Uterus (tissue), 3 donors: ENCODE measurements at regions not wholly inside any gene's neighbourhood (a gene's known extent, or its start where the extent isn't known, plus 50 kb on each side); places are given as distances from the start of the nearest gene placed in this dataset.

Experiments
- DNase-seq, 2 donors: peaks; one replicate each; pipeline ENCODE4 v3.0.0-alpha.2; 2019 to 2020
- H3K27ac ChIP-seq, 2 donors: fragments of 200-600 bp; sonication (generic); 1 replicate in 1 of 2; 2 replicates in 1 of 2; pipeline ENCODE4 v1.5.1; 2016 to 2018
- H3K27me3 ChIP-seq, 2 donors: fragments of 200-600 bp; sonication (generic); one replicate each; pipeline ENCODE4 v1.5.1; 2018 to 2019; ENCODE audit warnings: control low read depth in 1 of 2
- H3K36me3 ChIP-seq, 2 donors: fragments of 200-600 bp; sonication (generic); one replicate each; pipeline ENCODE4 v1.5.1; 2019; ENCODE audit warnings: control low read depth in 1 of 2
- H3K4me1 ChIP-seq, 2 donors: fragments of 200-600 bp; sonication (generic); one replicate each; pipeline ENCODE4 v1.5.1; 2018 to 2019; ENCODE audit warnings: control low read depth in 1 of 2
- H3K4me3 ChIP-seq, 2 donors: fragments of 200-600 bp; sonication (generic); 1 replicate in 1 of 2; 2 replicates in 1 of 2; pipeline ENCODE4 v1.5.1; 2018 to 2019; ENCODE audit warnings: mild to moderate bottlenecking in 1 of 2
- H3K9me3 ChIP-seq, 2 donors: fragments of 200-600 bp; sonication (generic); one replicate each; pipeline ENCODE4 v1.5.1; 2019; ENCODE audit warnings: control low read depth in 1 of 2
- CTCF ChIP-seq, 4 experiments: fragments of 200-600 bp in 2 of 4; fragments of 450-650 bp in 2 of 4; sonication (generic) in 2 of 4; IDR thresholded peaks; one replicate each; pipeline ENCODE4 v1.5.1; 2016 to 2019; ENCODE audit warnings: antibody characterized with exemption in 4 of 4, mild to moderate bottlenecking in 2 of 4, moderate library complexity in 1 of 4
- POLR2A ChIP-seq, 2 donors: fragments of 450-650 bp; IDR thresholded peaks; one replicate each; pipeline ENCODE4 v1.6.1; 2016; ENCODE audit warnings: antibody characterized with exemption in 2 of 2, mild to moderate bottlenecking in 1 of 2, moderate library complexity in 1 of 2
- intact Hi-C: fragments of 100-400 bp; cut with DNase I; formaldehyde crosslinking; loops from one replicate; pipeline ENCODE4 v1.15.1; 2023; ENCODE audit warnings: low total_unique reads
- donor health status: DM: yes; HTN: yes; CAD: no.

GRCh38 chr4:177717407-177717806, 275.2 kb upstream of the AGA start:
- intact Hi-C loops, result no loop called here
- no peak overlapping the region for H3K27ac ChIP-seq
- DNase-seq, result no peak
- H3K4me1 ChIP-seq, result no peaks in the 10 kb centered on the region
- H3K36me3 ChIP-seq, result no peaks in the 10 kb centered on the region
- H3K9me3 ChIP-seq, result no peaks in the 10 kb centered on the region
- no peak overlapping the region for H3K4me3 ChIP-seq
- TF ChIP-seq CTCF (IDR thresholded peaks at IDR 0.05) (no peak), POLR2A (IDR thresholded peaks at IDR 0.05) (no peak)
- no peaks in the 10 kb centered on the region for H3K27me3 ChIP-seq

- intact Hi-C loops, result no loop called here
- no peak for DNase-seq
- Histone ChIP-seq H3K27ac (no peak overlapping the region), H3K36me3 (no peaks in the 10 kb centered on the region), H3K4me1 (no peaks in the 10 kb centered on the region), H3K27me3 (no peaks in the 10 kb centered on the region), H3K9me3 (no peaks in the 10 kb centered on the region), H3K4me3 (no peak overlapping the region)
- TF ChIP-seq CTCF (IDR thresholded peaks at IDR 0.05) (no peak), POLR2A (IDR thresholded peaks at IDR 0.05) (no peak)
Observed at GRCh38 chr4:177718514-177718913, 276.3 kb upstream of the AGA start.

GRCh38 chr4:177726111-177726510, 283.9 kb upstream of the AGA start:
- no peaks in the 10 kb centered on the region for H3K4me1 ChIP-seq
- no peaks in the 10 kb centered on the region for H3K36me3 ChIP-seq
- no peak overlapping the region for H3K27ac ChIP-seq
- H3K27me3 ChIP-seq, result no peaks in the 10 kb centered on the region
- intact Hi-C loops, result no loop called here
- DNase-seq, result no peak
- no peak for TF ChIP-seq POLR2A (IDR thresholded peaks at IDR 0.05)
- no peak for TF ChIP-seq CTCF (IDR thresholded peaks at IDR 0.05)
- H3K4me3 ChIP-seq, result no peak overlapping the region
- no peaks in the 10 kb centered on the region for H3K9me3 ChIP-seq

GRCh38 chr4:177728361-177729152, 286.3 kb upstream of the AGA start:
- no peaks in the 10 kb centered on the region for H3K36me3 ChIP-seq
- DNase-seq, result no peak
- H3K9me3 ChIP-seq, result no peaks in the 10 kb centered on the region
- no peak overlapping the region for H3K4me3 ChIP-seq
- intact Hi-C loops, result no loop called here
- no peaks in the 10 kb centered on the region for H3K4me1 ChIP-seq
- TF ChIP-seq POLR2A (IDR thresholded peaks at IDR 0.05) (no peak), CTCF (IDR thresholded peaks at IDR 0.05) (no peak)
- no peak overlapping the region for H3K27ac ChIP-seq
- no peaks in the 10 kb centered on the region for H3K27me3 ChIP-seq

- H3K9me3 ChIP-seq, result no peaks in the 10 kb centered on the region
- intact Hi-C loops, result no loop called here
- TF ChIP-seq CTCF (IDR thresholded peaks at IDR 0.05) (no peak), POLR2A (IDR thresholded peaks at IDR 0.05) (no peak)
- H3K4me1 ChIP-seq, result no peaks in the 10 kb centered on the region
- H3K27me3 ChIP-seq, result no peaks in the 10 kb centered on the region
- H3K36me3 ChIP-seq, result no peaks in the 10 kb centered on the region
- no peak for DNase-seq
- no peak overlapping the region for H3K27ac ChIP-seq
- no peak overlapping the region for H3K4me3 ChIP-seq
Observed at GRCh38 chr4:177729681-177730080, 287.4 kb upstream of the AGA start.
